Mesothelial cell of epicardium (in vitro differentiated cells): ENCODE measurements at regions not wholly inside any gene's neighbourhood (a gene's known extent, or its start where the extent isn't known, plus 50 kb on each side); places are given as distances from the start of the nearest gene placed in this dataset.

Experiments
- DNase-seq, 2 experiments: peaks; one replicate each; pipeline ENCODE4 v3.0.0; 2021; ENCODE audit warnings: low spot score in 2 of 2; ENCODE audit not compliant: unreplicated experiment in 2 of 2
- H3K27ac Mint-ChIP-seq: 2 replicates; pipeline ENCODE4 v1.8.0; 2021; ENCODE audit warnings: mixed read lengths
- H3K27me3 Mint-ChIP-seq: 2 replicates; pipeline ENCODE4 v1.8.0; 2021; ENCODE audit warnings: low read depth, mixed read lengths
- H3K36me3 Mint-ChIP-seq: 2 replicates; pipeline ENCODE4 v1.8.0; 2021; ENCODE audit warnings: mixed read lengths
- H3K4me1 Mint-ChIP-seq: 2 replicates; pipeline ENCODE4 v1.8.0; 2021; ENCODE audit warnings: mixed read lengths
- H3K4me3 Mint-ChIP-seq: 2 replicates; pipeline ENCODE4 v1.8.0; 2021; ENCODE audit warnings: mild to moderate bottlenecking, moderate library complexity, mixed read lengths
- H3K9me3 Mint-ChIP-seq: 2 replicates; pipeline ENCODE4 v1.8.0; 2021; ENCODE audit warnings: mixed read lengths
- CTCF ChIP-seq: fragments of 200-600 bp; sonication (generic); IDR thresholded peaks from one replicate; pipeline ENCODE4 v1.5.0; 2021; ENCODE audit warnings: antibody characterized with exemption; ENCODE audit not compliant: unreplicated experiment

GRCh38 chr20:58587467-58587866, 63.6 kb upstream of the STX16 start:
- Mint-ChIP-seq H3K27ac (no peak overlapping the region), H3K9me3 (peaks cover 7% of the 10 kb centered on the region), H3K4me1 (peaks cover 5% of the 10 kb centered on the region), H3K36me3 (no peaks in the 10 kb centered on the region), H3K4me3 (no peak overlapping the region), H3K27me3 (peaks cover 18% of the 10 kb centered on the region)
- DNase-seq: no peak
- TF ChIP-seq CTCF: no peak

- Mint-ChIP-seq H3K9me3 (peaks cover 16% of the 10 kb centered on the region), H3K4me3 (no peak overlapping the region), H3K4me1 (peaks cover 5% of the 10 kb centered on the region), H3K27me3 (peaks cover 21% of the 10 kb centered on the region), H3K27ac (no peak overlapping the region), H3K36me3 (no peaks in the 10 kb centered on the region)
- no peak for TF ChIP-seq CTCF
- DNase-seq: no peak
Observed at GRCh38 chr20:58586565-58587093, 64.5 kb upstream of the STX16 start.

GRCh38 chr20:58585753-58586540, 65.1 kb upstream of the STX16 start:
- no peak for DNase-seq
- Mint-ChIP-seq H3K4me3 (no peak overlapping the region), H3K27me3 (peaks cover 23% of the 10 kb centered on the region), H3K36me3 (no peaks in the 10 kb centered on the region), H3K27ac (no peak overlapping the region), H3K9me3 (peaks cover 17% of the 10 kb centered on the region), H3K4me1 (peaks cover 5% of the 10 kb centered on the region)
- no peak for TF ChIP-seq CTCF

- H3K27me3 Mint-ChIP-seq: peaks cover 22% of the 10 kb centered on the region
- H3K27ac Mint-ChIP-seq: no peak overlapping the region
- peaks cover 5% of the 10 kb centered on the region for H3K4me1 Mint-ChIP-seq
- no peaks in the 10 kb centered on the region for H3K36me3 Mint-ChIP-seq
- TF ChIP-seq CTCF: no peak
- peaks cover 17% of the 10 kb centered on the region for H3K9me3 Mint-ChIP-seq
- H3K4me3 Mint-ChIP-seq: no peak overlapping the region
- DNase-seq: peak in 1 of 2 experiments; percentile 34
Observed at GRCh38 chr20:58584881-58585752, 66.0 kb upstream of the STX16 start.

GRCh38 chr20:58584051-58584824, 66.8 kb upstream of the STX16 start:
- Mint-ChIP-seq H3K4me1 (peaks cover 5% of the 10 kb centered on the region), H3K27me3 (peaks cover 18% of the 10 kb centered on the region), H3K36me3 (no peaks in the 10 kb centered on the region), H3K4me3 (no peak overlapping the region), H3K27ac (no peak overlapping the region), H3K9me3 (peaks cover 17% of the 10 kb centered on the region)
- TF ChIP-seq CTCF: no peak
- DNase-seq: no peak
